Testis (tissue), 2 donors: ENCODE measurements at regions not wholly inside any gene's neighbourhood (a gene's known extent, or its start where the extent isn't known, plus 50 kb on each side); places are given as distances from the start of the nearest gene placed in this dataset.
A peak's percentile ranks its signal among the peaks of the same experiment; 100 is the strongest.

Experiments
- DNase-seq: peaks from one replicate; pipeline ENCODE4 v3.0.0-alpha.2; 2019
- H3K27ac ChIP-seq, 2 donors: fragments of 200-600 bp; sonication (generic); one replicate each; pipeline ENCODE4 v1.5.1; 2019
- H3K27me3 ChIP-seq: fragments of 200-600 bp; sonication (generic); one replicate; pipeline ENCODE4 v1.5.1; 2019
- H3K36me3 ChIP-seq: fragments of 200-600 bp; sonication (generic); one replicate; pipeline ENCODE4 v1.5.1; 2017; ENCODE audit warnings: low read depth; ENCODE audit errors: missing control alignments
- H3K4me1 ChIP-seq: fragments of 200-600 bp; sonication (generic); one replicate; pipeline ENCODE4 v1.5.1; 2019
- H3K4me3 ChIP-seq, 2 donors: fragments of 200-600 bp; sonication (generic); one replicate each; pipeline ENCODE4 v1.5.1; 2017 to 2019
- H3K9me3 ChIP-seq: fragments of 200-600 bp; sonication (generic); one replicate; pipeline ENCODE4 v1.5.1; 2017
- CTCF ChIP-seq, 3 experiments: fragments of 450-650 bp in 2 of 3; fragments of 200-600 bp in 1 of 3; sonication (generic) in 1 of 3; IDR thresholded peaks; one replicate each; pipeline ENCODE4 v1.5.1; 2016 to 2019; ENCODE audit warnings: antibody characterized with exemption in 3 of 3, mild to moderate bottlenecking in 2 of 3, moderate library complexity in 1 of 3
- POLR2A ChIP-seq: fragments of 450-650 bp; IDR thresholded peaks from one replicate; pipeline ENCODE4 v1.6.1; 2017; ENCODE audit warnings: antibody characterized with exemption, mild to moderate bottlenecking, moderate library complexity
- WGBS, 2 donors: methylation state at CpG; one replicate each; pipeline ENCODE4 v1.1.5; 2018; 5-methylcytosine and 5-hydroxymethylcytosine counted together
- intact Hi-C: fragments of 100-400 bp; cut with DNase I; formaldehyde crosslinking; loops from one replicate; pipeline ENCODE4 v1.15.1; 2023; ENCODE audit warnings: low total_unique reads

GRCh38 chr7:106808967-106809635 is 56.0 kb upstream of the PIK3CG start:
- Histone ChIP-seq H3K27me3 (no peaks in the 10 kb centered on the region), H3K36me3 (no peaks in the 10 kb centered on the region), H3K9me3 (no peaks in the 10 kb centered on the region), H3K27ac (no peak overlapping the region), H3K4me1 (no peaks in the 10 kb centered on the region), H3K4me3 (no peak overlapping the region)
- 85 to 96% methylated on average over 9 of the region's 9 CpGs for WGBS, 2 donors
- TF ChIP-seq CTCF (IDR thresholded peaks at IDR 0.05) (no peak), POLR2A (no peak)
- intact Hi-C loops = no loop called here
- no peak for DNase-seq

- no peak overlapping the region for H3K4me3 ChIP-seq
- DNase-seq = no peak
- no peak overlapping the region for H3K27ac ChIP-seq
- intact Hi-C loops = no loop called here
- H3K36me3 ChIP-seq = no peaks in the 10 kb centered on the region
- 46 to 54% methylated on average over 3 of the region's 3 CpGs for WGBS, 2 donors
- no peak for TF ChIP-seq CTCF (IDR thresholded peaks at IDR 0.05)
- TF ChIP-seq POLR2A = no peak
- no peaks in the 10 kb centered on the region for H3K9me3 ChIP-seq
- no peaks in the 10 kb centered on the region for H3K4me1 ChIP-seq
- no peaks in the 10 kb centered on the region for H3K27me3 ChIP-seq
Measured at GRCh38 chr7:106811472-106811871, 53.6 kb upstream of the PIK3CG start.

GRCh38 chr7:106812027-106812643 is 52.9 kb upstream of the PIK3CG start:
- DNase-seq = peak; percentile 24
- H3K27ac ChIP-seq = no peak overlapping the region
- intact Hi-C loops = no loop called here
- H3K4me3 ChIP-seq = no peak overlapping the region
- TF ChIP-seq CTCF (IDR thresholded peaks at IDR 0.05) (no peak), POLR2A (no peak)
- 67 to 79% methylated on average over 4 of the region's 4 CpGs for WGBS, 2 donors
- H3K9me3 ChIP-seq = no peaks in the 10 kb centered on the region
- H3K27me3 ChIP-seq = no peaks in the 10 kb centered on the region
- no peaks in the 10 kb centered on the region for H3K36me3 ChIP-seq
- no peaks in the 10 kb centered on the region for H3K4me1 ChIP-seq

GRCh38 chr7:106813705-106814305 is 51.3 kb upstream of the PIK3CG start:
- no peaks in the 10 kb centered on the region for H3K36me3 ChIP-seq
- no peak overlapping the region for H3K4me3 ChIP-seq
- no peaks in the 10 kb centered on the region for H3K27me3 ChIP-seq
- no peaks in the 10 kb centered on the region for H3K4me1 ChIP-seq
- H3K27ac ChIP-seq = no peak overlapping the region
- no peaks in the 10 kb centered on the region for H3K9me3 ChIP-seq
- 71 to 79% methylated on average over 6 of the region's 6 CpGs for WGBS, 2 donors
- no peak for DNase-seq
- intact Hi-C loops = no loop called here
- TF ChIP-seq POLR2A (no peak), CTCF (IDR thresholded peaks at IDR 0.05) (no peak)
